ENCODE measurements at regions not wholly inside any gene's neighbourhood (a gene's known extent, or its start where the extent isn't known, plus 50 kb on each side); places are given as distances from the start of the nearest gene placed in this dataset.

- H3K27me3 ChIP-seq (replicated peaks in 1 of 7), result no peaks in the 10 kb centered on the region
- DNase-seq, result no peak
- H3K4me1 ChIP-seq, result no peaks in the 10 kb centered on the region
- no peak overlapping the region for H3K4me3 ChIP-seq
- no peak for TF ChIP-seq CTCF (IDR thresholded peaks at IDR 0.05 in 8 of 11, conservative IDR thresholded peaks at IDR 0.05 in 3 of 11)
- no peak for TF ChIP-seq POLR2AphosphoS5 (IDR thresholded peaks at IDR 0.05)
- TF ChIP-seq POLR2A (IDR thresholded peaks at IDR 0.05), result no peak
- H3K9me3 ChIP-seq, result no peaks in the 10 kb centered on the region
- intact Hi-C loops (cut with DNase I; ENCODE audit: low total_unique reads), result no loop called here
- 79 to 90% (median 82%) methylated on average over 7 of the region's 7 CpGs for WGBS, 5 donors
- H3K27ac ChIP-seq, result no peak overlapping the region
- no peaks in the 10 kb centered on the region for H3K36me3 ChIP-seq
These were observed 154.8 kb upstream of the AGA start for GRCh38 chr4:177596991-177597390.

- 43 to 71% (median 54%) methylated on average over 1 of the region's 1 CpG for WGBS, 5 donors
- no peak overlapping the region for H3K4me3 ChIP-seq
- H3K36me3 ChIP-seq, result no peaks in the 10 kb centered on the region
- H3K4me1 ChIP-seq, result no peaks in the 10 kb centered on the region
- no peak for DNase-seq
- no peak for TF ChIP-seq POLR2AphosphoS5 (IDR thresholded peaks at IDR 0.05)
- H3K27me3 ChIP-seq (replicated peaks in 1 of 7), result no peaks in the 10 kb centered on the region
- H3K27ac ChIP-seq, result no peak overlapping the region
- peaks cover 0 to 7% (median 0%) of the 10 kb centered on the region in 8 donors for H3K9me3 ChIP-seq
- intact Hi-C loops (cut with DNase I; ENCODE audit: low total_unique reads), result no loop called here
These were observed 163.0 kb upstream of the AGA start for GRCh38 chr4:177605252-177605651.

- Histone ChIP-seq H3K27ac (no peak overlapping the region), H3K4me3 (no peak overlapping the region), H3K36me3 (no peaks in the 10 kb centered on the region), H3K9me3 (peaks cover 0 to 7% (median 0%) of the 10 kb centered on the region in 8 donors), H3K4me1 (no peaks in the 10 kb centered on the region), H3K27me3 (replicated peaks in 1 of 7) (no peaks in the 10 kb centered on the region)
- intact Hi-C loops (cut with DNase I; ENCODE audit: low total_unique reads), result no loop called here
- TF ChIP-seq POLR2AphosphoS5 (IDR thresholded peaks at IDR 0.05) (no peak), CTCF (IDR thresholded peaks at IDR 0.05 in 8 of 11, conservative IDR thresholded peaks at IDR 0.05 in 3 of 11) (no peak), POLR2A (IDR thresholded peaks at IDR 0.05) (no peak)
- WGBS, 5 donors, result 88 to 97% (median 95%) methylated on average over 17 to 28 of the region's 28 CpGs
- no peak for DNase-seq
These were observed 164.9 kb upstream of the AGA start for GRCh38 chr4:177607111-177607573.

GRCh38 chr4:177611974-177612664 is 169.9 kb upstream of the AGA start:
- Histone ChIP-seq H3K4me1 (no peaks in the 10 kb centered on the region), H3K9me3 (peaks cover 0 to 3% (median 0%) of the 10 kb centered on the region in 8 donors), H3K36me3 (no peaks in the 10 kb centered on the region), H3K4me3 (no peak overlapping the region), H3K27ac (no peak overlapping the region), H3K27me3 (replicated peaks in 1 of 7) (no peaks in the 10 kb centered on the region)
- TF ChIP-seq POLR2AphosphoS5 (IDR thresholded peaks at IDR 0.05) (no peak), CTCF (IDR thresholded peaks at IDR 0.05 in 8 of 11, conservative IDR thresholded peaks at IDR 0.05 in 3 of 11) (no peak), POLR2A (IDR thresholded peaks at IDR 0.05) (no peak)
- intact Hi-C loops (cut with DNase I; ENCODE audit: low total_unique reads), result no loop called here
- DNase-seq, result no peak
- whole genome bisulfite sequencing, 5 donors, result 75 to 79% (median 78%) methylated on average over 5 of the region's 5 CpGs
